ENCODE measurements at regions not wholly inside any gene's neighbourhood (a gene's known extent, or its start where the extent isn't known, plus 50 kb on each side); places are given as distances from the start of the nearest gene placed in this dataset.

GRCh38 chr1:65658122-65658521, 134.6 kb upstream of the PDE4B start:
- Histone ChIP-seq H3K9ac (ENCODE audit: insufficient read depth in 1 of 2, low read length in 2 of 2) (no peak overlapping the region), H3K36me3 (ENCODE audit: control insufficient read depth in 4 of 4, insufficient read depth in 4 of 4, low read length in 4 of 4) (no peaks in the 10 kb centered on the region), H3K27ac (ENCODE audit: low read depth in 1 of 2, low read length in 1 of 2) (no peak overlapping the region), H3K4me3 (no peak overlapping the region), H3K9me3 (ENCODE audit: control insufficient read depth in 4 of 4, insufficient read depth in 3 of 4, low read length in 3 of 4) (no peaks in the 10 kb centered on the region), H3K4me1 (ENCODE audit: control insufficient read depth in 5 of 5, insufficient read depth in 5 of 5, low read length in 5 of 5) (no peaks in the 10 kb centered on the region), H3K27me3 (ENCODE audit: control insufficient read depth in 3 of 3, insufficient read depth in 3 of 3, low read length in 2 of 3) (no peaks in the 10 kb centered on the region)
- WGBS, 2 donors, result 77 to 94% methylated on average over 4 of the region's 4 CpGs
- DNase-seq (no peak), ATAC-seq (ENCODE audit: insufficient read depth, low FRiP score) (no peak)
- TF ChIP-seq, protein P1, sequence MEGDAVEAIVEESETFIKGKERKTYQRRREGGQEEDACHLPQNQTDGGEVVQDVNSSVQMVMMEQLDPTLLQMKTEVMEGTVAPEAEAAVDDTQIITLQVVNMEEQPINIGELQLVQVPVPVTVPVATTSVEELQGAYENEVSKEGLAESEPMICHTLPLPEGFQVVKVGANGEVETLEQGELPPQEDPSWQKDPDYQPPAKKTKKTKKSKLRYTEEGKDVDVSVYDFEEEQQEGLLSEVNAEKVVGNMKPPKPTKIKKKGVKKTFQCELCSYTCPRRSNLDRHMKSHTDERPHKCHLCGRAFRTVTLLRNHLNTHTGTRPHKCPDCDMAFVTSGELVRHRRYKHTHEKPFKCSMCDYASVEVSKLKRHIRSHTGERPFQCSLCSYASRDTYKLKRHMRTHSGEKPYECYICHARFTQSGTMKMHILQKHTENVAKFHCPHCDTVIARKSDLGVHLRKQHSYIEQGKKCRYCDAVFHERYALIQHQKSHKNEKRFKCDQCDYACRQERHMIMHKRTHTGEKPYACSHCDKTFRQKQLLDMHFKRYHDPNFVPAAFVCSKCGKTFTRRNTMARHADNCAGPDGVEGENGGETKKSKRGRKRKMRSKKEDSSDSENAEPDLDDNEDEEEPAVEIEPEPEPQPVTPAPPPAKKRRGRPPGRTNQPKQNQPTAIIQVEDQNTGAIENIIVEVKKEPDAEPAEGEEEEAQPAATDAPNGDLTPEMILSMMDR (IDR thresholded peaks at IDR 0.05; ENCODE audit: control extremely low read depth, extremely low read depth), result no peak

DNA sequence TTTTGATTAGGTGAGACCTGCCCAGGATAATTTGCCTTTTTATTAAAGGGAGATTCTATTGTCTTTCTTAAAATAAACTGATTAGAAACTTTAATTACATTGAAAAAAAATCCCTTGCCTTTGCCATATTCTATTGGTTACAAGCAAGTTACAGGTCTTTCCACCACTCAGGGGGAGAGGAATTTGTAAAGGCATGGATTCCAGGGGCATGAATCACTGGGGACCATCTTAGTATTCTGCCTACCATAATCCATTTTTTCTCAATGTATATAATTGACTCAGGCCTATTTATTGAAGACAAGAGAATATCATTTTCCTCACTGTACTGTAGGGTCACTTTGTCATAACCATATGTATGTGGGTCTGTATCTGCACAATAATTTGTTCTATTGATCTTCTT, 124.3 kb upstream of the PDE4B start:
- H3K36me3 ChIP-seq (ENCODE audit: control insufficient read depth in 4 of 4, insufficient read depth in 4 of 4, low read length in 4 of 4), result no peaks in the 10 kb centered on the region
- H3K9me3 ChIP-seq (ENCODE audit: control insufficient read depth in 4 of 4, insufficient read depth in 3 of 4, low read length in 3 of 4), result peaks cover 0 to 2% (median 0%) of the 10 kb centered on the region in 4 donors
- TF ChIP-seq, protein P1 (IDR thresholded peaks at IDR 0.05; ENCODE audit: control extremely low read depth, extremely low read depth), result no peak

DNA sequence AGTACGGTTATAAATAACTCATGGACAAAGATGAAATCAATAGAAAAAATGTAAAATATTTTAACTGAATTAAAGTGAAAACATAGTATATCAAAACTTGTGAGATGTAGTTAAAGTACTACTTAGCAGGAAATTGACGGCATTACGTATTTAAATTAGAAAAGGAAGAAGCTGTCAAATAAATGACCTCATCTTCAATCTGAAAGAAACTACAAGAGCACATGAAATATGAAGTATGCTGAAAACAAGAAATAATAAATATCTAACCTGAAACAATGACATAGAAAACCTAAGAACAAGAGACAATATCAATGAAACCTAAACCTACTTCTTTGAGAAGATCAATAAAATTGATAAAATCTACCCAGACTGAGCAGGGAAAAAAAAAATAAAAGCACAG, 122.2 kb upstream of the PDE4B start:
- H3K9ac ChIP-seq (ENCODE audit: insufficient read depth in 1 of 2, low read length in 2 of 2), result no peak overlapping the region
- 87 to 92% methylated on average over 3 of the region's 3 CpGs for WGBS, 2 donors

More for the DNA sequence above, 124.3 kb upstream of the PDE4B start:
- DNase-seq, result no peak
- ATAC-seq (ENCODE audit: insufficient read depth, low FRiP score), result no peak
- Histone ChIP-seq H3K4me3 (no peak overlapping the region), H3K9ac (ENCODE audit: insufficient read depth in 1 of 2, low read length in 2 of 2) (no peak overlapping the region), H3K27ac (ENCODE audit: low read depth in 1 of 2, low read length in 1 of 2) (no peak overlapping the region), H3K4me1 (ENCODE audit: control insufficient read depth in 5 of 5, insufficient read depth in 5 of 5, low read length in 5 of 5) (no peaks in the 10 kb centered on the region), H3K27me3 (ENCODE audit: control insufficient read depth in 3 of 3, insufficient read depth in 3 of 3, low read length in 2 of 3) (no peaks in the 10 kb centered on the region)

GRCh38 chr1:65674522-65674921, 118.2 kb upstream of the PDE4B start:
- Histone ChIP-seq H3K27me3 (ENCODE audit: control insufficient read depth in 3 of 3, insufficient read depth in 3 of 3, low read length in 2 of 3) (no peaks in the 10 kb centered on the region), H3K4me1 (ENCODE audit: control insufficient read depth in 5 of 5, insufficient read depth in 5 of 5, low read length in 5 of 5) (no peaks in the 10 kb centered on the region), H3K9me3 (ENCODE audit: control insufficient read depth in 4 of 4, insufficient read depth in 3 of 4, low read length in 3 of 4) (no peaks in the 10 kb centered on the region), H3K9ac (ENCODE audit: insufficient read depth in 1 of 2, low read length in 2 of 2) (no peak overlapping the region), H3K27ac (ENCODE audit: low read depth in 1 of 2, low read length in 1 of 2) (no peak overlapping the region), H3K4me3 (no peak overlapping the region), H3K36me3 (ENCODE audit: control insufficient read depth in 4 of 4, insufficient read depth in 4 of 4, low read length in 4 of 4) (no peaks in the 10 kb centered on the region)
- TF ChIP-seq, protein P1 (IDR thresholded peaks at IDR 0.05; ENCODE audit: control extremely low read depth, extremely low read depth), result no peak
- DNase-seq (no peak), ATAC-seq (ENCODE audit: insufficient read depth, low FRiP score) (no peak)
- 90 to 97% methylated on average over 2 of the region's 2 CpGs for WGBS, 2 donors

More for the DNA sequence above, 122.2 kb upstream of the PDE4B start:
- DNase-seq (no peak), ATAC-seq (ENCODE audit: insufficient read depth, low FRiP score) (no peak)
- H3K4me1 ChIP-seq (ENCODE audit: control insufficient read depth in 5 of 5, insufficient read depth in 5 of 5, low read length in 5 of 5), result no peaks in the 10 kb centered on the region
- H3K9me3 ChIP-seq (ENCODE audit: control insufficient read depth in 4 of 4, insufficient read depth in 3 of 4, low read length in 3 of 4), result peaks cover 0 to 2% (median 0%) of the 10 kb centered on the region in 4 donors
- H3K27ac ChIP-seq (ENCODE audit: low read depth in 1 of 2, low read length in 1 of 2), result no peak overlapping the region
- TF ChIP-seq, protein P1 (IDR thresholded peaks at IDR 0.05; ENCODE audit: control extremely low read depth, extremely low read depth), result no peak
- H3K36me3 ChIP-seq (ENCODE audit: control insufficient read depth in 4 of 4, insufficient read depth in 4 of 4, low read length in 4 of 4), result no peaks in the 10 kb centered on the region
- H3K4me3 ChIP-seq, result no peak overlapping the region
- H3K27me3 ChIP-seq (ENCODE audit: control insufficient read depth in 3 of 3, insufficient read depth in 3 of 3, low read length in 2 of 3), result no peaks in the 10 kb centered on the region
